HL-60 (cell line): ENCODE measurements at regions not wholly inside any gene's neighbourhood (a gene's known extent, or its start where the extent isn't known, plus 50 kb on each side); places are given as distances from the start of the nearest gene placed in this dataset.
A peak's percentile ranks its signal among the peaks of the same experiment; 100 is the strongest.

Experiments used
- DNase-seq, 2 experiments: peaks; one replicate each; pipeline ENCODE4 v3.0.0-alpha.2; 2010 to 2020; ENCODE audit warnings: low read depth in 1 of 2, low spot score in 1 of 2
- H3K27ac ChIP-seq: fragments of 250-450 bp; sonication (Bioruptor Pico); replicated peaks from 2 replicates; pipeline ENCODE4 v1.5.1; 2020; ENCODE audit warnings: mild to moderate bottlenecking, moderate library complexity
- H3K27me3 ChIP-seq: fragments of 250-450 bp; sonication (Bioruptor Pico); 2 replicates; pipeline ENCODE4 v1.5.1; 2021; ENCODE audit warnings: mild to moderate bottlenecking, moderate library complexity; ENCODE audit not compliant: insufficient read depth, poor library complexity, severe bottlenecking
- H3K4me3 ChIP-seq: replicated peaks from 2 replicates; pipeline ENCODE4 v1.5.1; 2011; ENCODE audit warnings: mild to moderate bottlenecking, control low read depth, low read length; ENCODE audit not compliant: insufficient read depth
- CTCF ChIP-seq: IDR thresholded peaks from one replicate; pipeline ENCODE4 v1.5.1; 2011; ENCODE audit warnings: low read length, control low read depth, inconsistent platforms; ENCODE audit not compliant: insufficient read depth
- GABPA ChIP-seq: IDR thresholded peaks from 2 replicates; pipeline ENCODE4 v1.6.1; 2012; ENCODE audit warnings: low read depth
- POLR2AphosphoS5 ChIP-seq: IDR thresholded peaks from 2 replicates; pipeline ENCODE4 v1.6.1; 2012; ENCODE audit warnings: low read depth
- REST ChIP-seq: IDR thresholded peaks from 2 replicates; pipeline ENCODE4 v1.6.1; 2012; ENCODE audit warnings: low read depth; ENCODE audit not compliant: insufficient replicate concordance
- SPI1 ChIP-seq: IDR thresholded peaks from 2 replicates; pipeline ENCODE4 v1.6.1; 2012; ENCODE audit warnings: low read depth, mild to moderate bottlenecking, borderline replicate concordance

- no peak for TF ChIP-seq REST
- TF ChIP-seq GABPA = no peak
- no peak for TF ChIP-seq POLR2AphosphoS5
- TF ChIP-seq SPI1 = no peak
- no peak for TF ChIP-seq CTCF
- H3K27me3 ChIP-seq = no peaks in the 10 kb centered on the region
- DNase-seq = no peak
These were observed 84.8 kb upstream of the SELENOP start for GRCh38 chr5:42896523-42896922.

GRCh38 chr5:42894057-42894456 is 82.4 kb upstream of the SELENOP start:
- TF ChIP-seq CTCF (no peak), REST (no peak), SPI1 (no peak), POLR2AphosphoS5 (no peak), GABPA (no peak)
- H3K27ac ChIP-seq = no peak overlapping the region
- no peak overlapping the region for H3K4me3 ChIP-seq
- H3K27me3 ChIP-seq = no peaks in the 10 kb centered on the region
- DNase-seq = no peak

More at GRCh38 chr5:42896523-42896922, 84.8 kb upstream of the SELENOP start:
- no peak overlapping the region for H3K4me3 ChIP-seq
- no peak overlapping the region for H3K27ac ChIP-seq

- Histone ChIP-seq H3K27ac (no peak overlapping the region), H3K27me3 (no peaks in the 10 kb centered on the region), H3K4me3 (no peak overlapping the region)
- TF ChIP-seq GABPA (no peak), CTCF (peak; percentile 75)
- DNase-seq = peak in 1 of 2 experiments; percentile 66
These were observed 77.7 kb upstream of the SELENOP start for GRCh38 chr5:42889311-42889933.

- no peak for DNase-seq
- Histone ChIP-seq H3K4me3 (no peak overlapping the region), H3K27me3 (no peaks in the 10 kb centered on the region), H3K27ac (no peak overlapping the region)
- TF ChIP-seq GABPA = no peak
- TF ChIP-seq SPI1 = no peak
- no peak for TF ChIP-seq REST
- TF ChIP-seq CTCF = no peak
These were observed 77.1 kb upstream of the SELENOP start for GRCh38 chr5:42888771-42889170.
